Vagina (tissue), 2 donors: ENCODE measurements at regions not wholly inside any gene's neighbourhood (a gene's known extent, or its start where the extent isn't known, plus 50 kb on each side); places are given as distances from the start of the nearest gene placed in this dataset.

Experiments
- CTCF ChIP-seq, 3 experiments: fragments of 450-650 bp in 2 of 3; fragments of 200-600 bp in 1 of 3; sonication (generic) in 1 of 3; IDR thresholded peaks; one replicate each; pipeline ENCODE4 v1.5.1; 2017 to 2019; ENCODE audit warnings: antibody characterized with exemption in 3 of 3, mild to moderate bottlenecking in 2 of 3, moderate library complexity in 2 of 3
- POLR2A ChIP-seq, 2 donors: fragments of 450-650 bp; IDR thresholded peaks; one replicate each; pipeline ENCODE4 v1.6.1; 2017; ENCODE audit warnings: antibody characterized with exemption in 2 of 2, mild to moderate bottlenecking in 2 of 2, moderate library complexity in 2 of 2

- TF ChIP-seq CTCF (IDR thresholded peaks at IDR 0.05) = no peak
- no peak for TF ChIP-seq POLR2A (IDR thresholded peaks at IDR 0.05)
Observed at GRCh38 chr3:22147161-22147560, 396.2 kb upstream of the ZNF385D start.
